RPMI8226 (cell line): ENCODE measurements at regions not wholly inside any gene's neighbourhood (a gene's known extent, or its start where the extent isn't known, plus 50 kb on each side); places are given as distances from the start of the nearest gene placed in this dataset.

ENCODE experiments used
- DNase-seq: peaks from one replicate; pipeline ENCODE4 v3.0.0-alpha.2; 2015

DNA sequence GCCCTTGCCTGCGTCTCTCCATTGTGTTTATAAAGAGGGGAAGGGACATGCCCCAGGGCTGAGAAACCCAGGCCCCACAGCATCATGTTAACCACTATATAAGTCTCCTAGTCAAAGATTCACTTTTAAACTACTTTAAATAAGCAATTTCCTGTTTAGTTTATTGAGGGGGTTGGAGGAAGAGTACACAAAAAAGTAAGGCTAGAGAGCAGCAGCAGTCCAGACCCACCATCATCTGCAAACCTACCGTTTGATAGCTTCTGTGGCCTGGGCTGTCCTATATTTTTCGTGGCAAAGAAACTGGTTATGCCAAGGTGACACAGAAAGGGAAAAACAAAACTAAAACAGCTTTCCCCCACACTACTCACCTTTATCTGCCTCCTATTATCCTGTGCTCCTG is 646.1 kb downstream of the IRS1 start:
- DNase-seq = no peak

DNA sequence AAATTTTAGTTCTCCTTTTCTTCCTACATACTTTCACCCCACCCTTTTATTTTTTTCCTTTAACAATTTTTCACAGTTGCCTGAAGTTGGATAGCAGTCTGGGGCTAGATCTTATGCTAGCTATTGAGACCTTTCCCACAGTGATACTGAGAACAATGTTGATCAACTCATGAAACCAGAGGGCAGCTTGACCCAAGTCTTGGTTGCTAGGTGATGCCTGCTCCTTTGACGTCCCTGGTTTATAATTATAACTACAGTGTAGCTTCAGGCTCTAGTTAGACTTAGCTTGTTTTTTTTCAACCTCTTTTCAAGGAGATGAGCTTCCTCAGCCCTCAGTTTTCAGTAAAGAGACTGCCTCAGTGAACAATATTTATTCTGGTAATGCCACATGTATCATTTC is 648.5 kb downstream of the IRS1 start:
- no peak for DNase-seq

DNA sequence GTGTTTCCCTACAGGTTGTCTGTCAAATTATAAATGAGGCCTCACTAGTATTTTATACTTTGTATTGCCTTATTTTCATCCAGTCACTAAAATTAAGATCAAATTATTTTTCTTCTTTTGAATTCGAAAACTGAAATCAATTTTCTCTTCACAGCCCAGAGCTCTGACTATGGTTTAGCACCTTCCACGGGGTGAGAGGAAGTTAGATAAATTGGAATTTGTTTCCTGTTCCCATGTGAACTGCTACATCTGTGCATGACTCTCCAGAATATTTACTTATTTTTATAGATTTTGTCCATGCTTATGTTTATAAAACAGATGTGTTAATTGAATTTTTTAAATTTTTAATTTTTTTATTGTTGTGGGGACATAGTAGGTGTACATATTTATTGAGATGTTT is 656.5 kb downstream of the IRS1 start:
- no peak for DNase-seq

DNA sequence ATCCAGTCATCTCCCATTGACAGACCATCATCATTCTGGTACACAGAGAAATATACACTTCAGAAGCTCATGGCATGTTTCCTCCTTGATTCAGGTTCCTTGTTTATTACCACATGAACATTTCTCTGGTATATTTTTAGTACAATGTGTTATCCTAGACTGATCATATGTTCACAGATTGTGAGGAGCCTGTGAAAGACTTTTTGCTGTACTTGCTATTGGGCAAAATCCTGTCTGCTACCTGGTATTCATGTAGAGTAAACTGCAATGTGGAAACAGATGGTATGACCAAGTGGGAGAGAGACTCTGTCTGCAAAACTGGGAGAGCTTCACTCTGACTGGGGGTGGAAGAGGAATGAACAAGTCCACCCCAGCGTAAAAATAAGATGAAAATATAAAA is 657.2 kb downstream of the IRS1 start:
- DNase-seq = no peak

DNA sequence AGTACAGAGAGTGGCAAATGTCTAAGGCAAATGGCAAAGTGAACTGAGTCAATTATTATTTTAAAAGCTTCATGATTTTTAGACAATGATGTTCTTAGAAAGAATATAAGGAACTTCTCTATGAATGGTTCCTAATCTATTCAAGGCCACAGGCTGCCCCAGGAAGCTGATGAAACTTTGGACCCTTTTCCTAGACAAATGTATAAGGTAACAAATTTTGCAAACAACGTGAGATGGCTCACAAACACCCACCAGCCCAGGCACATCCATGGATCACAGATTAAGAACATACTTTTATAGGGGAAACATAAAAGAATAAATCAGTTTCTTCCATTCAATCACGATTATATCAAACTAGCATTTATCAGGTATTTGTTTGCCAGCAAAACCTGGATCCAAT is 659.0 kb downstream of the IRS1 start:
- DNase-seq = no peak

DNA sequence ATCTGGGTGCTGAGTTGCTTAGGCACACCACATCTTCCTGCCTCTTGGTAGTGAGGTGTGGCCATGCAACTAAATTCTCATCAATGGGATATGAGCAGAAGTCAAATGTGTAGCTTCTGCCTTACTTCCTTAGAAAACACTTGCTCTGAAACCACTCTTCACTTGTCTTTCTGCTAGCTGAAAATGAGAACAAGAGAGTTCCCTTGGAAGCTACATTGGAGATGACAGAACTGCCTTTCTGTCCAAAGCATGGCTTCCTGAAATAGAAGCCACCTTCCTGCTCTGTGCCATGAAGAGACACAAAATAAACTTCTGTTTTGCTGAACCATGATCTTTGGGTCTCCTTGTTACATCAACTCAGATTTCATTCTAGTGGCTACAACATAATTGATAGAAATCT is 659.9 kb downstream of the IRS1 start:
- DNase-seq = no peak

DNA sequence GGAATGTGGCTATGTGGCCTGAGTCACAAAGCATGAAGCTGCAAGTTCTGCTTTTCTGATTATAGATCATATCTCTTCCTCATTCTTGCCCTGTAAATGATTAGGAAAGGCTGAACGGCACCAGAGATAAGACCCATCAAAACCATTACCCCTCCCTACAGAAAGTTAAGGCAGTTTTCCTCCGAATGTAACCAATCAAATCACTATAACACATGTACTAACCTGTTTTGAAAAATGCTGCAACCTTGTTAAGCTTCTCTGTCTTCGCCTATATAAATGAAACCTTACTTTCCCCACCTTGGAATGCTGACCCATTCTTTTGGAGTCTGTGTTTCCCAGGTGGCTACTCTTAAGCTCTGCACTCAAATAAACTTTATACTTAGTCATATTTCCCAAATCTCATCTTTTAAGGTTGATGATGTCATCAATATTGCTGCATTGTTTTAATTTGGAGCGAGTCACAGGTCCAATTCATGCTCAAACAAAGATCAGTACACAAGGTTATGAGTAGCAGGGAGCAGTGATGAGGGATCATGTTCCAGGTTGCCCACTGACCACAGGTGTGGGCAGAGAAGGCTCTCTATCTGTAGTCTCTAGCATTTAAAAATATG is 662.3 kb downstream of the IRS1 start:
- no peak for DNase-seq

DNA sequence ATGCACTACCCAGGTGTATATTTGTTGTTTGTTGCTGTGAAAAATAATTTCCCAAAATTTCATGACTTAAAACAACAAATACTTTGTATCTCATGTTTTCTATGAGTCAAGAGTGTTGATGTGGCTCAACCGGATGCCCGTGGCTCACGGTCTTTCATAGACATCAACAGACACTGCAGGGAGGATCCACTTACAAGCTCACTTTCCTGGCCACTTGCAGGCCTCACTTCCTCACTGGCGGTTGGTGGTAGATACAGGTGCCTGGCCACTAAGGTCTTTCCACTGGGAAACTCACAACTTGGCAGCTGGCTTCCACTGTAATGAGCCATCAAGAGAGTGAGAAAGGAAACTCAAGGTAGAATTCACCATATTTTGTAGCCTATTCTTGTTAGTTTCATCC is 662.9 kb downstream of the IRS1 start:
- no peak for DNase-seq

DNA sequence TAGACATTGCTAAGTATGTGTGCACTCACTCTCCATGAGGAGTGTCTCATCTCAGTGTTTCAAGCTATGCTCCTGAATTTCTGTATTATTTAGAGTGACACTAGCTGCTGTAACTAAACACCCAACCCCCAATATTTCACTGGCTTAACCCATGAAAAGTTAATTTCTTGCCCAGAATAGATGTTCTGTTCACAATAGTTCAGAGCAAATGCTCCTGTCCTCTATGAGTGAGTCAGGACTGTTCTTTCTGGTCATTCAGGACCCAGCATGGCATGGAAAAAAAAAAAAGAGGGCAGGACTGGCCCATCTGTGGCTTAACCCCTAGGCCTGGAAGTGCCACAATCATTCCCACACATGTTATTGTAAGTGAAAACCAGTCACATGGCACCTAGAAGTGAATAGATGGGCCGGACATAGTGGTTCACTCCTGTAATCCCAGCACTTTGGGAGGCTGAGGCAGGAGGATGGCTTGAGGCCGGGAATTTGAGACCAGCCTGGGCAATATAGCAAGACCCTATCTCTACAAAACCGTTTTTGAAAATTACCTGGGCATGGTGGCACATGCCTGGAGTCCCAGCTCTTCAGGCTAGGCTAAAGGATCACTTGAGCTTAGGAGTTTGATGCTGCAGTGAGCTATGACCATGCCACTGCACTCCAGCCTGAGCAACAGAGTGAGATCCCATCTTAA is 663.6 kb downstream of the IRS1 start:
- DNase-seq = no peak

DNA sequence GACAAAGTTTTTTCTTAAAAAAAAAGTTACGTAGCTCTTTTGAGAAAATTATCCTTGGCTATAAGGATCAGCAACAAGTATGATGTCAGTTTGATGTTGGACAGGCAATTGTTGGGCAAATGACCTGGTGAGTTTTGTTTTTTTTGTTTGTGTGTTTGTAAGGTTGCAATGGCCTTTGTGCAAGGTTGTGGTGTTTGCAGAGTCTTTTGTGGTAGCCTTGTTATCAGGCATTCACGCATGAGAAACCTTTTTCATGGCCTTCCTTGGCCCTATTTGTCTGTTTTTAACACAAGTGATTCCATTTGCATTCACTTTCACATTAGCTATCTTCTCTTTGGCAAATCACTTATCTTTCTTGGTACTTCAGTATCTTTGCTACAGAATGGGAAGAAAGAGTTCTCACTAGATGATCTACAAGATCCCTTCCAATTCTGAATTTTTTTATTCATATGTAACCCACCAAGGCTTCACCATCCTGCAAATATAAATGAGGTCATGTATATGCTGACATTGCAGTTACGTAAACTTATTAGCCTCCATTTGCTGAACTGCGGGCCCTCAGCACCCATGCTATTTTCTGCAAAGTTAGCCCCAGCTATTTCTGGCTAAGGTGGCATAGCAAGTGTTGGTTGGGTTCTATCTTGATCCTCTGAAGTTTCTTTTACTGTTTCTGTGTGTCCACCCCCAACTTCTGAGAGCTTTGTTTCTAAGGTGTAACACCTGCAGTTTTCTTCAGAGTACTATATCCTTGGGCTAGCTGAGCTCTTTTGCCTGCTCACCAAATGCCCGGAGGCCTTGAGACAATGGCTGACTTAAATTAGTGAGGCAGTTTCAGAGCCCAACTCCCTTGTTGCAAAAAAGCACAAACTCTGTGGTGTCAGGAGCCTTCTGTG is 667.1 kb downstream of the IRS1 start:
- DNase-seq = no peak

DNA sequence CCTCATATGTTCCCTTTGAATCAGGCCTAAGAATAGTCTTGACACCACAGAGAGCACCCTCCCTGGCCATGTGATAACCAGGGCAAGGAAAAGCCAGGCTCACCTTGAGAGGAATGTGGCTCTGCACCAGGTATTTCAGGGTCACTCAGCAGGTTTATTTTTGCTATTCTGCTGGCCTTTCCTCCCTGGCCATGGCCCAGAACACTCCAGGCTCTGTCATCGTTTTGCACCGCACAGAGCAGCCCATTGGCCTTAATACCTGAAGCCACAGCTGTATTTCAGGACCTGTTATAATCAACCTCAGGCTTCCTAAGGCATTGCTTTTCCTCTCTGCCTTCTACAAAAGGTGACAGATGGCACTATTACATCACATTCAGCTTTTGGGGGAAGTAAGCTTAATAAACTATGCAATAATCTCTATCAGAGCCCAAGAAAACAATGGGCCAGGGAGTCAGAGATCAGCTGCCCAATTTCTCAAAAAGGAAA is 668.3 kb downstream of the IRS1 start:
- no peak for DNase-seq

DNA sequence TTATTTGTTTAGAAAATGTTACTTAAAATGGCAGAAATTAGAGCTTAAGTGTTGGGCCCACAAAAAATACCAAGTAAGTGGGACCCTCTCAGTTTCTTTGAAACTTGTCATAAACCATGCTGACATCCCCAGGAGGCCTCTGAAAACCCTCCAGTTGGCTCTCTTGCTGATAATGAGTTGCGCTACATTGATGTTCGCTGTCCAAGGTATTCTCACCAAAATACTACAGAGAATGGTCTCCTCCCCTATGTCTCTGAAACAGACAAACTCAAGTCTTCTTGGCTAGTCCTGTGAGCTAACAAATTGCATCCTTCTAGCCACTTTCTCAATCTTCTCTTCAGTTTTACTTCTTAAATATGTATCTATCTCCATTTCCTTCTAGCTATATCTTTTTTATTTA is 669.4 kb downstream of the IRS1 start:
- no peak for DNase-seq

DNA sequence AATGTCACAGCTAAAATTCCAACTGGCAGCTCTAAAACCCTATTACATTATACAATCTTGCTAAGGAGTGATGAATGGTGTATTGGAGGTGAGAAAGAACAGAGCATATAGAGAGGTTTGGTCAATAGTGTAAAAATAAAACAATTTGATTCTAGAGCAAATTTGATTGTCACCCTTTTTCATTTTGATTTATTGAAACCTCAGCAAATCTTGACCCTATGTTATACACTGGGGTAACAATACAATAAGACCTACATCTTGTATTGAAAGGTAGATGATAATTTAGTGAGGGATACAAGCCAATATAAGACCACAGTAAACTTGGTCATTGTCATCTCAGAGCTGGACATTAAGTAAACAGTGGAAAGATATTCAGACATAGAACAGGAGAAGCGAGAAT is 671.9 kb downstream of the IRS1 start:
- no peak for DNase-seq

DNA sequence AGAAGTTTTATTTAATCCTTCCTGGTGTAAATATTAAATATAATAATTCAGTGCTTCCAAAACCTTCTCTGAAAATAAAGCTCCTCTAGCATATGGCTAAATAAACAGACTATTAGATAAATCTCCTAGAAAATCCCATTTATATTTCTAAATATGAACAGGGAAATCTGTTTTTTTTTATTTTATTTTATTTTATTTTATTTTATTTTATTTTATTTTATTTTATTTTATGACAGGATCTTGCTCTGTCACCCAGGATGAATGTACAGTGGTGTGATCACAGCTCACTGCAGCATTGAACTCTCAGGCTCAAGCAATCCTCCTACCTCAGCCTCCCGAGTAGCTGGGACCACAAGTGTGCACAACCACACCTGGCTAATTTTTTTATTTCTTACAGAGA is 673.5 kb downstream of the IRS1 start:
- DNase-seq = no peak

DNA sequence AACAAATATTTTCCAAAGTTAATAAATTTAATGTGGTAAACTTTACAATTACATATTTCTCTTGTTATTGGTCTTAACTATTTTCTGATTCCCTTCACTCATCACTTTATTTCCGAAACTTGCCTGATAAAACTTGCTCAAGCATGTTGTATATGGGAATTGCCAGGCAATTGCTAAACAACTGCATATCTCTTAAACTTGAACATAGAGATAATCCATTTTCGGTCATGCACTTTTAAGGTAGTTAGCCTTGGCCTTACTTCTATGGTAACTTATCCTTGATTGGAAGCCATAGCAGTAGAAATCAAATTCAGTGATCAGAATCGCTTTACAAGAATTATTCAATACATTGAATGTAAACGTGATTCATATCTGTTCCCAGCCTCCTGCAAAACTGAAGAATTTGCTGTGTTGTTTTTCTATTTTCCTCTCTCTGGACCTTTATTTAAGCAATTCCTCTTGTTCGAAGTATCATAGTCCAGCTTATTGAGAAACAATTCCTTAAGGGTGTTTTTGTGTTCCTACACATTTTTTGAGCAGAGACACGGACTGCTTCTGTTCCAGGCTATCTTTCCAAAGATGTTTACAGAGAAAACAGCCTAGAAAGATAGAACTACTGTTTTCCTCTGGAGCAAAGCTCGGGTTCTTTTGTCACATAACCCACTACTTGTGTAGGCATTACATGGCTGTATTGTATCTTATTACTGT is 674.3 kb downstream of the IRS1 start:
- DNase-seq = no peak

DNA sequence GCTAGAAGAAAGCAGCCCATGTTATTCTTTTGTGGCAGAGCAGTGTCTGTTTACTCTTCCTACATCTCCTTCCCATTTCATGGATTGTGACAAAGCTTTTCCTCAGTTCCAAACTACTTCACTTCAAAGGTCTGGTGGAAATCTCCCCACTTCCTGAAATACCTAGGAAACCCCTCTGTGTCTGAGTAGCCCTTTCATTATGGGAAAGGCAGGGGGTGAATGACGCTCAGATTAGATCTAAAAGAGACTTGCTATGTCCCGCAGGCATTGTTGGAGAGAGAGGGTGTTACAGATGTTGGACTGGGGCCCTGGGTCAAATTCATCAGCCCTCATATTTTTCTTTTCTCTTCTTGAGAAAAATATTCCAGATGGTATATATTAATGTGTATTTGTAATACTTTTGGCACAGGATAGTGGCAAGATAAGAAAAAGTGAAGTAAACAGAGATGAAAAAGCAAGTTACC is 675.0 kb downstream of the IRS1 start:
- DNase-seq = no peak

DNA sequence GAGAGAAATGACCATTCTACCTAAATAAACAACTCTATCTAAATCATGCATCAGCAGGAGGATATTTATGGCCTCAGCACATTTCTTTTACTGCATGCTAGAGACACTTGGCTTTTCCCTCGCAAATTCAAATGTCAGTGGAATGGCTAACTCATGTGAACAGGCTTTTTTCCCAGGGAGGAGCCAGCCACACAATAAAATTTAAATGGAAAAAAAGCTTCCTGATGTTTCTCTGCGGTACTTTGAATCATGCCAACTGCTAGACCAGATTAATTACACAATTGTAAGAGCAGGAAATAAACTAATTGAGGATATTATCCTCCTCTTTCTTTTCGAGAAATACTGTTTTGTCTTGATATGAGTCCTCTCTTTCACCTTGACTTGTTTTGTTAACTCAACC is 676.3 kb downstream of the IRS1 start:
- no peak for DNase-seq

DNA sequence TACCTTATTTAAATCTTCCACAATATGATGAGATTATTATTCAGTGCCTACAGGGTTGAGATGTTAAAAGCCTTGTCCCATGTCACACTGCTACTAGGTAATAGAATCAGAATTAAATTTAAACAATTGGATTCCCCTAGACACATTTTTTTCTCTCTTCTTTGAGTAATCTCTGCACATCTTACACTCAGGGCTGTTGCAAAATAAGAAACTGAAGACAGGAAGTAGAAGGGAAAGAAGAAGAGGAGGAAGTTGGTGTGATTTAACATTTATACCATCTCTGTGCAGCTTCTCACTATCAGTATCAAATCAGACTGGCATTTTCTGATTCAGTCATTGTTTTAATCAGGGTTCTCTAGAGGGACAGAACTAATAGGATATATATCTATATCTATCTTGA is 677.6 kb downstream of the IRS1 start:
- DNase-seq = no peak

DNA sequence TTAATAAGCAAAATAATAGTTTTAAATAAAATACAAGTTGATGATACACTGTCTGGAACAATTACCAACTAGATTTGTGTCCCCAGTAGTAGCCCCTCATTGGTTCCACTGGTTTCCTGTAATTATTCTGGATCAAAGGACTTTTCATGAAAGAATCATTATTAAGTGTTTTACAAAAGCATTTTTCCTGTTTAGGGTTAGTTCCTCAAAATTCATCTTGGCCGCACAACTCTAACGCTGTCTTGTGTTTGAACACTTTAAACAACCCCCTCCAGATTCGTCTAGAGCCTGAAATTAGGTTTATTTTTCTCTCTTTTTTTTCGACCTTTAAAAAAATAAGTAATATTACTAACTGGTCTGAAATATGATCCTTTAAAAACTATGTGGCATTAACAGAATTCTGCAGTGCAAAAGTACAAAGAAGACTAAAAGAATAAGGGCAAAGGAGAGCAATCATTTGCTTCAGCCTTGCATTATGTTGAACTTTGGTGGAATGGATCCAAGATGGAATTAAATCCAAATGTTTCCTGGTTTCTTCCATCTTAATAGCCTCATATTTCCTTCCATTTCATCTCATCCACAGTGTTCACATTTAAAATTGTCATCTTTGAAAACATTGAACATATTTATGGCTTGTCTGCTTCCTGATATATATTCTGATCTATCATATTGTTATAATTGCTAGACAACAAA is 678.4 kb downstream of the IRS1 start:
- DNase-seq = no peak

DNA sequence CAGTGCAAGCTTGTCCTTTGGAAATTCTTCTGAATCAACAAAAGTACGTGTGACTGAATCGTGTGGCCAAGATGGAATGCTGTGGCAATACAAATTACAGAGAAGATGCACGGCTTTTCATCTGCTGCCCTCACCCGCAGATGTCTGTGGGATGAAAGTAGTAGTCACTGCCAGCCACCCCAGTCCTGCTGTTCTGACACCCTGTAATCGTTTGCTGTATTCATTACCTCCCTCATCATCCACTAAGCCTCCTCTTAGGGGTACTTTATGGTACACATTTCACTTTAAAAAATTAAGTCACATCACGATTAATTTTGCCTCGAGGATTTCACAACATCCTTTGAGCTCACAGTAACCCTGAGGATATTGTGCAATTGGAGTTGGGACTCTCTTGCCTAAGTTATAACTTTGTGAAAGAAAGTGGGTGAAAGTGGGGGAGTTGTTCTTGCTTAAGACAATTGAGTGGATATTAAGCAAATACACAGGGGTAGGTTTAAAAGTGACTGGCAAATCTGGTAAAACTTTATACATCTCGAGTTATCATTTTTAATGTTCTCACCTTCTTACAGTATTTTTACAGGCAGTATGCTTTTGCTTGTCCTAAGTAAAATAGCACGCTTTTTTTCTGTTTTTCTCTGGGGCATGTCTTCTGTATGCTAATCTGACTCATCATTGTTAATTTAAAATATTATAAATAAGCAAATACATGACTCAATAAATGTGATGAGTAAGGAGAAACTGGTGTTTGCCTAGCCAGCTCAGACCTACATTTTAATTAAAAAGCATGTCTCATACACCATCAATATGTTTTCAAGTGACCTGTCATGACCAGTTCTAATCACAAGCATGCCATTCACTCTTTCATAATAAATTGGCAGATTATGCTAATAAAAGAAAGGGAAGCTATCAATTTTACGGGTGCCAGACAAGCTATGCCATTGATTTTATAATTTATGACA is 680.9 kb downstream of the IRS1 start:
- no peak for DNase-seq

DNA sequence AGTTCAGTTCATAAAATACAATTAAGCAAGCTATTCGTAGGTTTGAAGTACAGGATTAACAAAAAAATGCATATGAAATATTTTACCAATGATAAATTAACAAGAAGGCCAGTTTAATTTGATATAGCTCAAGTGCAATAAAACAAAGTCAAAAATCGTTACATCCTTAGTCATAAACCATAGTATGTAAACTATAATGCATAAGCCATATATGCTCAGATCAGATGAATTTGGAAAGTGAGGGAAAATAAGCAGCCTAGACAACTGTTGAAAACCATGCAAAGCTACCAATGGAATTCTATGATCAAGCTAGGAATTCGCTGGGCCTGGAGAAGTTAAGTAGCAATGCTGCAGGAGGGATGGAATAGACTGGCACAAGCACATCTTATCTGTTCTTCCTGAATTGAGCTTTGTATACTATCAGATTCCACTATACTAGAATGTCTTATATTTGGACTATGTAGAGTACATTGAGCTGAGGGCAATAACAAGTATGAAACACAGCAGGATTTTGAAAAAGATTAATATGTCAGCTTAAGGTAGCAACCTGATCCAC is 682.0 kb downstream of the IRS1 start:
- DNase-seq = no peak
